ENCODE measurements at regions not wholly inside any gene's neighbourhood (a gene's known extent, or its start where the extent isn't known, plus 50 kb on each side); places are given as distances from the start of the nearest gene placed in this dataset.

- H3K9me3 ChIP-seq = no peaks in the 10 kb centered on the region
- Mint-ChIP-seq H3K27me3 (ENCODE audit: insufficient read depth, unreplicated experiment) (no peaks in the 10 kb centered on the region), H3K36me3 (ENCODE audit: insufficient read depth, unreplicated experiment) (peaks cover 7% of the 10 kb centered on the region), H3K9me3 (ENCODE audit: unreplicated experiment) (peaks cover 23% of the 10 kb centered on the region), H3K4me1 (ENCODE audit: low read depth, unreplicated experiment) (peaks cover 28% of the 10 kb centered on the region), H3K4me3 (ENCODE audit: unreplicated experiment) (no peak overlapping the region), H3K27ac (ENCODE audit: unreplicated experiment) (no peak overlapping the region)
- H3K4me3 ChIP-seq (ENCODE audit: low read depth, low read length) = no peak overlapping the region
- H3K27me3 ChIP-seq (replicated peaks; ENCODE audit: control insufficient read depth, insufficient read depth, low read length) = no peaks in the 10 kb centered on the region
- TF ChIP-seq CTCF (IDR thresholded peaks at IDR 0.05; ENCODE audit: insufficient read depth in 1 of 2, low read depth in 1 of 2, low read length in 1 of 2, severe bottlenecking in 1 of 2, unreplicated experiment in 1 of 2) = no peak
- no peak for DNase-seq
- H3K4me1 ChIP-seq = peaks cover 29% of the 10 kb centered on the region
- POLR2A ChIA-PET = no interaction called here
- intact Hi-C loops (cut with micrococcal nuclease; ENCODE audit: unreplicated experiment) = no loop called here
- CTCF ChIA-PET = no interaction called here
- BruUV-seq (replicated peaks) = no TSS peak
- H3K36me3 ChIP-seq (ENCODE audit: control insufficient read depth, insufficient read depth, low read length) = no peaks in the 10 kb centered on the region
These were observed 259.6 kb upstream of the SESN3 start for GRCh38 chr11:95490625-95491024.

GRCh38 chr11:95487938-95488337 lies 256.9 kb upstream of the SESN3 start:
- Histone ChIP-seq H3K9me3 (peaks cover 4% of the 10 kb centered on the region; the same call in 1 of the 2 replicates), H3K36me3 (ENCODE audit: control insufficient read depth, insufficient read depth, low read length) (no peaks in the 10 kb centered on the region), H3K4me3 (ENCODE audit: low read depth, low read length) (no peak overlapping the region), H3K27me3 (replicated peaks; ENCODE audit: control insufficient read depth, insufficient read depth, low read length) (no peaks in the 10 kb centered on the region), H3K4me1 (peaks cover 29% of the 10 kb centered on the region)
- DNase-seq = peak; percentile 73 to 92
- peaks cover 7% of the 10 kb centered on the region for H3K36me3 Mint-ChIP-seq (ENCODE audit: insufficient read depth, unreplicated experiment)
- H3K4me3 Mint-ChIP-seq (ENCODE audit: unreplicated experiment) = peak overlapping the region; percentile 73
- ChIA-PET CTCF (interaction anchor here (0.6 to 1.4 kb wide), 4 partner anchors 217 to 1014 kb away, joined by 3 to 5 read pairs (median 4); partner anchors contain the start of gene SESN3), POLR2A (interaction anchor here (0.7 to 1.2 kb wide), 4 partner anchors 188 to 302 kb away, joined by 3 to 6 read pairs (median 4); partner anchors contain the start of gene FAM76B)
- H3K27ac Mint-ChIP-seq (ENCODE audit: unreplicated experiment) = peak overlapping the region; percentile 96
- H3K4me1 Mint-ChIP-seq (ENCODE audit: low read depth, unreplicated experiment) = peaks cover 30% of the 10 kb centered on the region
- peaks cover 21% of the 10 kb centered on the region for H3K9me3 Mint-ChIP-seq (ENCODE audit: unreplicated experiment)
- no peaks in the 10 kb centered on the region for H3K27me3 Mint-ChIP-seq (ENCODE audit: insufficient read depth, unreplicated experiment)
- intact Hi-C loops (cut with micrococcal nuclease; ENCODE audit: unreplicated experiment) = loop anchor here (1.0 to 5.0 kb wide), 6 partner anchors 24 to 336 kb away; no protein-coding TSS in a partner anchor
- TF ChIP-seq CTCF (IDR thresholded peaks at IDR 0.05; ENCODE audit: insufficient read depth in 1 of 2, low read depth in 1 of 2, low read length in 1 of 2, severe bottlenecking in 1 of 2, unreplicated experiment in 1 of 2) = no peak
- BruUV-seq (replicated peaks) = no TSS peak

- H3K36me3 ChIP-seq (ENCODE audit: control insufficient read depth, insufficient read depth, low read length) = no peaks in the 10 kb centered on the region
- peaks cover 4% of the 10 kb centered on the region; the same call in 1 of the 2 replicates for H3K9me3 ChIP-seq
- CTCF ChIA-PET = interaction anchor here (0.6 to 1.4 kb wide), 4 partner anchors 218 to 1014 kb away, joined by 3 to 5 read pairs (median 4); partner anchors contain the start of gene SESN3
- H3K27ac Mint-ChIP-seq (ENCODE audit: unreplicated experiment) = peak overlapping the region; percentile 96
- peaks cover 30% of the 10 kb centered on the region for H3K4me1 Mint-ChIP-seq (ENCODE audit: low read depth, unreplicated experiment)
- no peaks in the 10 kb centered on the region for H3K27me3 Mint-ChIP-seq (ENCODE audit: insufficient read depth, unreplicated experiment)
- H3K4me1 ChIP-seq = peaks cover 29% of the 10 kb centered on the region
- H3K27me3 ChIP-seq (replicated peaks; ENCODE audit: control insufficient read depth, insufficient read depth, low read length) = no peaks in the 10 kb centered on the region
- no TSS peak for BruUV-seq (replicated peaks)
- TF ChIP-seq CTCF (IDR thresholded peaks at IDR 0.05; ENCODE audit: insufficient read depth in 1 of 2, low read depth in 1 of 2, low read length in 1 of 2, severe bottlenecking in 1 of 2, unreplicated experiment in 1 of 2) = no peak
- peak overlapping the region; percentile 73 for H3K4me3 Mint-ChIP-seq (ENCODE audit: unreplicated experiment)
- intact Hi-C loops (cut with micrococcal nuclease; ENCODE audit: unreplicated experiment) = loop anchor here (1.0 to 5.0 kb wide), 4 partner anchors 50 to 335 kb away; no protein-coding TSS in a partner anchor
- no peak overlapping the region for H3K4me3 ChIP-seq (ENCODE audit: low read depth, low read length)
- peaks cover 21% of the 10 kb centered on the region for H3K9me3 Mint-ChIP-seq (ENCODE audit: unreplicated experiment)
- POLR2A ChIA-PET = interaction anchor here (0.7 to 1.2 kb wide), 4 partner anchors 188 to 302 kb away, joined by 3 to 6 read pairs (median 4); partner anchors contain the start of gene FAM76B
- peaks cover 7% of the 10 kb centered on the region for H3K36me3 Mint-ChIP-seq (ENCODE audit: insufficient read depth, unreplicated experiment)
- DNase-seq = peak; percentile 77 to 81
These were observed 256.4 kb upstream of the SESN3 start for GRCh38 chr11:95487391-95487790.

Data from Caco-2 (cell line).